ENCODE measurements at regions not wholly inside any gene's neighbourhood (a gene's known extent, or its start where the extent isn't known, plus 50 kb on each side); places are given as distances from the start of the nearest gene placed in this dataset.

DNA sequence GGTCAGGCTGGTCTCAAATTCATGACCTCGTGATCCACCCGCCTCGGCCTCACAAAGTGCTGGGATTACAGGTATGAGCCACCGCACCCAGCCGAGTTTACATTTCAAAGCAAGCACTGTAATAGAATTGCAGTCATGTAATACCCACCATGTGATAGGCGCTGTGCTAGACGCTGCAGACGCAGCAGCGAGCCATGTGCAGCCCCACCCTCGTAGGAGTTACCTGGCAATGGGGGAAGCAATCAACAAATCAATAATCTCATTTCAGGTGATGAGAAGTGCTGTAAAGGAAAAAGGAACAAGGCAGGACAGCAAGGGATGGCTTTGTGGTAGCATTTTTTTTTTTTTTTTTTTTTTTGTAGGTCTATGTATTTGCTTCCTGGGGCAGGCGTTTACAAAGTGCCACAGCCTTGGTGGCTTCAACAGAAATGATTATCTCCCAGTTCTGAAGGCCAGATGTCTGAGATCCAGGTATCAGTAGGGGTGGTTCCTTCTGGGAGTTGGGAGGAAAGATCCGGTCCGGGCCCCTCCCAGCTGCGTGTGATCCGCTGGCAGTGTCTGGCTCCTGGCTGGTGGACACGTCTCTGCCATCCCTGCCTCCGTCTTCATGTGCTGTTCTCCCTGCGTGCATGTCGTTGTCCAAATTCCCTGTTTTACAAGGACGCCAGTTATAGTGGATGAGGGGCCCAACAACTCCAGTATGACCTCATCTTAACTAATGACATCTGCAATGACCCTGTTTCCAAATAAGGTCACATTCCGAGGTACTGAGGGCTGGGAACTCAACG lies 72.8 kb downstream of the TNFAIP2 start:
- CTCF ChIA-PET (ENCODE audit: partially characterized antibody) = interaction anchor here (1.4 kb wide), 1 partner anchor 91 kb away, joined by 3 read pairs; no protein-coding TSS in a partner anchor
- H3K23me2 ChIP-seq (ENCODE audit: low read depth, low read length) = no peaks in the 10 kb centered on the region
- 89% methylated on average over 22 of the region's 22 CpGs; no CpG with 5 or more reads in 1 of the 2 experiments for WGBS, 2 experiments (ENCODE audit: extremely low coverage in 1 of 2, insufficient coverage in 1 of 2, insufficient read length in 1 of 2, insufficient replicate concordance in 2 of 2, low coverage in 1 of 2, low lambda C conversion rate in 2 of 2, missing lambda C conversion rate in 1 of 2)
- H2BK5ac ChIP-seq (ENCODE audit: low read depth, low read length) = no peak overlapping the region
- DNase-seq (ENCODE audit: low read depth in 1 of 2, low spot score in 2 of 2) (no peak), FAIRE-seq (no peak)
- H3K56ac ChIP-seq (replicated peaks; ENCODE audit: insufficient read length, low read depth, low read length) = no peak overlapping the region
- H3K36me3 ChIP-seq (ENCODE audit: control insufficient read depth in 2 of 4, insufficient read depth in 4 of 4, low read length in 3 of 4) = 0 out of 8 replicates have a peak, but pooled peaks cover 0 to under 1% (median 0%) of the 10 kb centered on the region in 4 experiments
- no peaks in the 10 kb centered on the region for H3K79me2 ChIP-seq (ENCODE audit: control insufficient read depth in 1 of 2, insufficient read depth in 2 of 2, low read length in 2 of 2)
- H2BK120ac ChIP-seq (replicated peaks; ENCODE audit: low read depth, low read length) = no peak overlapping the region
- H4K91ac ChIP-seq (replicated peaks; ENCODE audit: insufficient read length, low read length) = no peak overlapping the region
- no peak overlapping the region for H3K27ac ChIP-seq (ENCODE audit: low read depth, low read length)
- POLR2A ChIA-PET (ENCODE audit: partially characterized antibody) = no interaction called here
- H3K27me3 ChIP-seq (replicated peaks in 1 of 4; ENCODE audit: control insufficient read depth in 3 of 4, extremely low read depth in 1 of 4, insufficient read depth in 3 of 4, low read length in 3 of 4) = no peaks in the 10 kb centered on the region
- no peak overlapping the region for H2AFZ ChIP-seq (ENCODE audit: low read length)
- no peak overlapping the region for H2BK12ac ChIP-seq (ENCODE audit: low read depth, low read length)
- H3K9ac ChIP-seq (replicated peaks in 1 of 4; ENCODE audit: extremely low read depth in 1 of 4, low read depth in 3 of 4, low read length in 3 of 4) = no peak overlapping the region
- H2BK20ac ChIP-seq (ENCODE audit: low read length) = no peak overlapping the region
- no peak overlapping the region for H2AK5ac ChIP-seq (ENCODE audit: low read depth, low read length)
- H3K4ac ChIP-seq (replicated peaks; ENCODE audit: insufficient read length, low read depth, low read length) = no peak overlapping the region
- no peak overlapping the region for H4K5ac ChIP-seq (ENCODE audit: insufficient read length, low read depth, low read length)
- H3K14ac ChIP-seq (ENCODE audit: insufficient read length) = no peak overlapping the region
- H3K4me3 ChIP-seq (ENCODE audit: extremely low read depth in 1 of 4, insufficient read depth in 2 of 4, low read depth in 3 of 4, low read length in 4 of 4) = no peak overlapping the region
- H3K4me1 ChIP-seq (replicated peaks in 1 of 4; ENCODE audit: control insufficient read depth in 3 of 4, insufficient read depth in 4 of 4, low read length in 3 of 4) = peaks cover 0 to 3% (median 0%) of the 10 kb centered on the region in 4 experiments; a peak in 1 of 7 replicates
- no peak overlapping the region for H2BK15ac ChIP-seq (ENCODE audit: low read length)
- no peaks in the 10 kb centered on the region for H3K79me1 ChIP-seq (ENCODE audit: low read depth, low read length)
- H3K9me3 ChIP-seq (ENCODE audit: insufficient read depth in 2 of 2, low read depth in 1 of 2, low read length in 1 of 2) = no peaks in the 10 kb centered on the region; a peak in 1 of 4 replicates
- H3K18ac ChIP-seq (ENCODE audit: extremely low read depth, low read length) = no peak overlapping the region
- no peak overlapping the region for H4K8ac ChIP-seq (ENCODE audit: extremely low read depth, insufficient read depth, low read length)
- H3K4me2 ChIP-seq (ENCODE audit: insufficient read depth in 1 of 2, low read depth in 2 of 2, low read length in 2 of 2) = no peak overlapping the region
- no peak overlapping the region for H3K23ac ChIP-seq (ENCODE audit: insufficient read length)
- no peaks in the 10 kb centered on the region for H4K20me1 ChIP-seq (replicated peaks in 1 of 2; ENCODE audit: control insufficient read depth in 1 of 2, insufficient read depth in 2 of 2, low read length in 2 of 2)
- TF ChIP-seq, protein P1, sequence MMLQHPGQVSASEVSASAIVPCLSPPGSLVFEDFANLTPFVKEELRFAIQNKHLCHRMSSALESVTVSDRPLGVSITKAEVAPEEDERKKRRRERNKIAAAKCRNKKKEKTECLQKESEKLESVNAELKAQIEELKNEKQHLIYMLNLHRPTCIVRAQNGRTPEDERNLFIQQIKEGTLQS (IDR thresholded peaks at IDR 0.05; ENCODE audit: insufficient read depth, low read depth, low read length) = no peak
- TF ChIP-seq POU5F1 (IDR thresholded peaks at IDR 0.05; ENCODE audit: low read depth, low read length) = no peak
